ENCODE measurements at regions not wholly inside any gene's neighbourhood (a gene's known extent, or its start where the extent isn't known, plus 50 kb on each side); places are given as distances from the start of the nearest gene placed in this dataset.

- TF ChIP-seq CTCF (IDR thresholded peaks at IDR 0.05; ENCODE audit: low read depth, low read length) (no peak), EZH2phosphoT487 (IDR thresholded peaks at IDR 0.05; ENCODE audit: low read depth) (no peak)
Observed at GRCh38 chr18:2134364-2134763, 436.9 kb downstream of the METTL4 start.

All from OCI-LY3 (cell line).